Mesenteric fat pad (tissue), 1 donor: ENCODE measurements at regions not wholly inside any gene's neighbourhood (a gene's known extent, or its start where the extent isn't known, plus 50 kb on each side); places are given as distances from the start of the nearest gene placed in this dataset.

Source experiments
- DNase-seq: peaks from one replicate; pipeline ENCODE4 v3.0.0-alpha.2; 2020; ENCODE audit warnings: low spot score
- donor health status: DM: yes; HTN: yes; CAD: no.

- DNase-seq = no peak
Measured at GRCh38 chr6:40640599-40641227, 53.5 kb upstream of the LRFN2 start.
